ENCODE measurements at regions not wholly inside any gene's neighbourhood (a gene's known extent, or its start where the extent isn't known, plus 50 kb on each side); places are given as distances from the start of the nearest gene placed in this dataset.

DNA sequence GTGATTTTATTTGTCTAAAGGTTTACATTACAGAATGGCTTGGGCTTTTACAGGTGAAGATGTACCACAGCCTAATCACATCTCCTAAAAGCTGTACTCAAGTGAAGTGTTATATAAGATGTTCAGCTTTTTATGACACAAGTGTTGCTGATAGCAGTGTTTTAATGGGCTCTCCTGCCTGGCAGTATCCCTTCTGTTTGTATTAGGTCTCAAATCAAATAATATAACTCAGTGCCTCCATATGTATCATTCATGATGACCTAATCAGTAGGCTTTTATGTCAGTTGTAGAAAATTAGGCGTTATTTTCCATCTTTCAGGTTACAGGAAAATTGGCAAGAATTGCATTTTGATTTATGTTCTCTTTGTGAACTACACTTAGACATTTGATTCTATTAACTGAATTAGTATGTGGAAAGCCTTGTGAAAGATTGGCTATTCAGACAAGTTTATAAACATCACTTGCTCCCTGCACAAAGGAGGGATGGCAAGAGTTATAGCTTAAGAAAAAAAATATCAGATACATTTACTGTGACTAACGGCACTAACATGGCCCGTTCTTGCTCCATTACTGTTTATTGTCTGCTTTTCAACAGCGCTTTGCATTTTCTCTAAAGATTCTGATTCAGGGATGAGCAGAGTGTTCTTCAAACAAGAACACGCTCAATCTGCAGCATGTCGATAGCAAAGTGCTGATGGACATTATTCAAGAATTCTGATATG lies 143.7 kb upstream of the DIO2 start:
- CTCF ChIA-PET: interaction anchor here (1.2 to 1.9 kb wide), 3 partner anchors 8 to 31 kb away, joined by 3 to 9 read pairs (median 4); no protein-coding TSS in a partner anchor
- H3K9me2 ChIP-seq: no peaks in the 10 kb centered on the region
- no peaks in the 10 kb centered on the region for H3K4me1 ChIP-seq (ENCODE audit: control insufficient read depth in 1 of 2, insufficient read depth in 2 of 2, low read depth in 1 of 2, low read length in 1 of 2)
- H3F3A ChIP-seq (replicated peaks; ENCODE audit: insufficient read depth): no peaks in the 10 kb centered on the region
- H3K79me2 ChIP-seq (ENCODE audit: insufficient read depth): no peaks in the 10 kb centered on the region
- no peaks in the 10 kb centered on the region for H3K36me3 ChIP-seq (replicated peaks in 1 of 2; ENCODE audit: control insufficient read depth in 1 of 2, insufficient read depth in 2 of 2, low read length in 1 of 2)
- no peak for DNase-seq
- POLR2A ChIA-PET: no interaction called here
- WGBS (ENCODE audit: low lambda C conversion rate): 92% methylated on average over 6 of the region's 6 CpGs
- H3K4me2 ChIP-seq: no peak overlapping the region
- H2AFZ ChIP-seq (ENCODE audit: low read depth): no peak overlapping the region
- no peak overlapping the region for H3K9ac ChIP-seq
- H3K4me3 ChIP-seq (ENCODE audit: low read depth in 2 of 2, low read length in 1 of 2): no peak overlapping the region
- H3K9me3 ChIP-seq: no peaks in the 10 kb centered on the region
- TF ChIP-seq, protein P1, sequence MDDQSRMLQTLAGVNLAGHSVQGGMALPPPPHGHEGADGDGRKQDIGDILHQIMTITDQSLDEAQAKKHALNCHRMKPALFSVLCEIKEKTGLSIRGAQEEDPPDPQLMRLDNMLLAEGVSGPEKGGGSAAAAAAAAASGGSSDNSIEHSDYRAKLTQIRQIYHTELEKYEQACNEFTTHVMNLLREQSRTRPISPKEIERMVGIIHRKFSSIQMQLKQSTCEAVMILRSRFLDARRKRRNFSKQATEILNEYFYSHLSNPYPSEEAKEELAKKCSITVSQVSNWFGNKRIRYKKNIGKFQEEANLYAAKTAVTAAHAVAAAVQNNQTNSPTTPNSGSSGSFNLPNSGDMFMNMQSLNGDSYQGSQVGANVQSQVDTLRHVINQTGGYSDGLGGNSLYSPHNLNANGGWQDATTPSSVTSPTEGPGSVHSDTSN (IDR thresholded peaks at IDR 0.05): no peak
- TF ChIP-seq TCF12 (IDR thresholded peaks at IDR 0.05) (no peak), NFIC (IDR thresholded peaks at IDR 0.05; ENCODE audit: borderline replicate concordance) (no peak), GATA2 (CRISPR knock-in tag; IDR thresholded peaks at IDR 0.05) (no peak), EZH2phosphoT487 (IDR thresholded peaks at IDR 0.05; ENCODE audit: borderline replicate concordance, low read depth) (no peak), SMC3 (IDR thresholded peaks at IDR 0.05; ENCODE audit: low read depth, low read length) (no peak), ELF1 (IDR thresholded peaks at IDR 0.05) (no peak), RXRA (IDR thresholded peaks at IDR 0.05; ENCODE audit: borderline replicate concordance, low read depth) (no peak), FOXJ3 (CRISPR knock-in tag; IDR thresholded peaks at IDR 0.05) (no peak), NRF1 (IDR thresholded peaks at IDR 0.05; ENCODE audit: low read depth, low read length) (no peak)
- no peaks in the 10 kb centered on the region for H4K20me1 ChIP-seq (ENCODE audit: insufficient read depth)
- H3K27ac ChIP-seq (ENCODE audit: low read depth in 2 of 2, low read length in 1 of 2): no peak overlapping the region
- no peaks in the 10 kb centered on the region for H3K27me3 ChIP-seq (ENCODE audit: insufficient read depth)

DNA sequence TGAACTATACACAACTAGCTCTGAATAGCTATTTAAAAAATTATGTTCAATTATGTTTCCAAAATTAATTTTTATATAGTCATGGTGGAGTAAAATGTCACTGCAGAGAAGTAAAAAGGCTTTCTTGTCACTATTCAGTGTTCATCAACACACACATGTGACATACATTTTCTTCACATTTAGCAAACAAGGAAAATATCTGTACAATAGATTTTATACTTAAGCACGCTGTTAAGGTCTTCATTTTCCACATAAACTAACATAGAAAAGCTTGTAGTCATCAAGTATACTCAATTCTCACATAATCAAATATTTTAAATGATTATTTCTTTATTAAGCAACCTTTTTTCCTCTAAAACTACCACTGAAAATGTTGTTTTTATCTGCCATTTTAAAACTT lies 141.2 kb upstream of the DIO2 start:
- Histone ChIP-seq H3K4me1 (ENCODE audit: control insufficient read depth in 1 of 2, insufficient read depth in 2 of 2, low read depth in 1 of 2, low read length in 1 of 2) (no peaks in the 10 kb centered on the region), H3K9ac (no peak overlapping the region), H3K4me2 (no peak overlapping the region), H3K9me2 (no peaks in the 10 kb centered on the region), H3K79me2 (ENCODE audit: insufficient read depth) (no peaks in the 10 kb centered on the region), H4K20me1 (ENCODE audit: insufficient read depth) (no peaks in the 10 kb centered on the region), H3K27ac (ENCODE audit: low read depth in 2 of 2, low read length in 1 of 2) (no peak overlapping the region), H3K27me3 (ENCODE audit: insufficient read depth) (no peaks in the 10 kb centered on the region), H3K4me3 (ENCODE audit: low read depth in 2 of 2, low read length in 1 of 2) (no peak overlapping the region), H3K36me3 (replicated peaks in 1 of 2; ENCODE audit: control insufficient read depth in 1 of 2, insufficient read depth in 2 of 2, low read length in 1 of 2) (no peaks in the 10 kb centered on the region), H3K9me3 (no peaks in the 10 kb centered on the region), H2AFZ (ENCODE audit: low read depth) (no peak overlapping the region), H3F3A (replicated peaks; ENCODE audit: insufficient read depth) (no peaks in the 10 kb centered on the region)
- POLR2A ChIA-PET: no interaction called here
- no peak for DNase-seq
- TF ChIP-seq, protein P2, sequence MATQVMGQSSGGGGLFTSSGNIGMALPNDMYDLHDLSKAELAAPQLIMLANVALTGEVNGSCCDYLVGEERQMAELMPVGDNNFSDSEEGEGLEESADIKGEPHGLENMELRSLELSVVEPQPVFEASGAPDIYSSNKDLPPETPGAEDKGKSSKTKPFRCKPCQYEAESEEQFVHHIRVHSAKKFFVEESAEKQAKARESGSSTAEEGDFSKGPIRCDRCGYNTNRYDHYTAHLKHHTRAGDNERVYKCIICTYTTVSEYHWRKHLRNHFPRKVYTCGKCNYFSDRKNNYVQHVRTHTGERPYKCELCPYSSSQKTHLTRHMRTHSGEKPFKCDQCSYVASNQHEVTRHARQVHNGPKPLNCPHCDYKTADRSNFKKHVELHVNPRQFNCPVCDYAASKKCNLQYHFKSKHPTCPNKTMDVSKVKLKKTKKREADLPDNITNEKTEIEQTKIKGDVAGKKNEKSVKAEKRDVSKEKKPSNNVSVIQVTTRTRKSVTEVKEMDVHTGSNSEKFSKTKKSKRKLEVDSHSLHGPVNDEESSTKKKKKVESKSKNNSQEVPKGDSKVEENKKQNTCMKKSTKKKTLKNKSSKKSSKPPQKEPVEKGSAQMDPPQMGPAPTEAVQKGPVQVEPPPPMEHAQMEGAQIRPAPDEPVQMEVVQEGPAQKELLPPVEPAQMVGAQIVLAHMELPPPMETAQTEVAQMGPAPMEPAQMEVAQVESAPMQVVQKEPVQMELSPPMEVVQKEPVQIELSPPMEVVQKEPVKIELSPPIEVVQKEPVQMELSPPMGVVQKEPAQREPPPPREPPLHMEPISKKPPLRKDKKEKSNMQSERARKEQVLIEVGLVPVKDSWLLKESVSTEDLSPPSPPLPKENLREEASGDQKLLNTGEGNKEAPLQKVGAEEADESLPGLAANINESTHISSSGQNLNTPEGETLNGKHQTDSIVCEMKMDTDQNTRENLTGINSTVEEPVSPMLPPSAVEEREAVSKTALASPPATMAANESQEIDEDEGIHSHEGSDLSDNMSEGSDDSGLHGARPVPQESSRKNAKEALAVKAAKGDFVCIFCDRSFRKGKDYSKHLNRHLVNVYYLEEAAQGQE (IDR thresholded peaks at IDR 0.05; ENCODE audit: low read depth, low read length): no peak
- TF ChIP-seq SMC3 (IDR thresholded peaks at IDR 0.05; ENCODE audit: low read depth, low read length): no peak
- no peak for TF ChIP-seq FOSL2 (IDR thresholded peaks at IDR 0.05; ENCODE audit: borderline replicate concordance, low read depth)
- TF ChIP-seq GABPA (IDR thresholded peaks at IDR 0.05; ENCODE audit: low read depth): no peak
- TF ChIP-seq POLR2AphosphoS5 (IDR thresholded peaks at IDR 0.05; ENCODE audit: low read depth, low read length): no peak
- WGBS (ENCODE audit: low lambda C conversion rate): 68% methylated on average over 1 of the region's 1 CpG
- CTCF ChIA-PET: no interaction called here
